Immature natural killer cell (primary cell): ENCODE measurements at regions not wholly inside any gene's neighbourhood (a gene's known extent, or its start where the extent isn't known, plus 50 kb on each side); places are given as distances from the start of the nearest gene placed in this dataset.

Source experiments
- DNase-seq, 3 donors: peaks; one replicate each; pipeline ENCODE4 v3.0.0; 2022; ENCODE audit warnings: mixed read lengths in 1 of 3
- H3K27ac Mint-ChIP-seq, 6 donors: one replicate each; pipeline ENCODE4 v1.8.0; 2020; ENCODE audit warnings: mixed read lengths in 6 of 6, mild to moderate bottlenecking in 5 of 6, inconsistent platforms in 4 of 6, moderate library complexity in 3 of 6
- H3K27me3 Mint-ChIP-seq, 3 donors: one replicate each; pipeline ENCODE4 v1.8.0; 2020 to 2021; ENCODE audit warnings: low read depth in 3 of 3, mild to moderate bottlenecking in 3 of 3, mixed read lengths in 3 of 3, moderate library complexity in 3 of 3, inconsistent platforms in 1 of 3
- H3K36me3 Mint-ChIP-seq, 3 donors: one replicate each; pipeline ENCODE4 v1.8.0; 2020; ENCODE audit warnings: mixed read lengths in 3 of 3, inconsistent platforms in 2 of 3, mild to moderate bottlenecking in 2 of 3
- H3K4me1 Mint-ChIP-seq, 2 donors: one replicate each; pipeline ENCODE4 v1.8.0; 2020; ENCODE audit warnings: inconsistent platforms in 2 of 2, mild to moderate bottlenecking in 2 of 2, mixed read lengths in 2 of 2, moderate library complexity in 1 of 2
- H3K4me3 Mint-ChIP-seq, 5 donors: one replicate each; pipeline ENCODE4 v1.8.0; 2020; ENCODE audit warnings: mild to moderate bottlenecking in 5 of 5, mixed read lengths in 5 of 5, inconsistent platforms in 3 of 5, moderate library complexity in 3 of 5
- H3K9me3 Mint-ChIP-seq, 6 donors: one replicate each; pipeline ENCODE4 v1.8.0; 2020; ENCODE audit warnings: mild to moderate bottlenecking in 6 of 6, mixed read lengths in 6 of 6, inconsistent platforms in 4 of 6, moderate library complexity in 3 of 6

DNA sequence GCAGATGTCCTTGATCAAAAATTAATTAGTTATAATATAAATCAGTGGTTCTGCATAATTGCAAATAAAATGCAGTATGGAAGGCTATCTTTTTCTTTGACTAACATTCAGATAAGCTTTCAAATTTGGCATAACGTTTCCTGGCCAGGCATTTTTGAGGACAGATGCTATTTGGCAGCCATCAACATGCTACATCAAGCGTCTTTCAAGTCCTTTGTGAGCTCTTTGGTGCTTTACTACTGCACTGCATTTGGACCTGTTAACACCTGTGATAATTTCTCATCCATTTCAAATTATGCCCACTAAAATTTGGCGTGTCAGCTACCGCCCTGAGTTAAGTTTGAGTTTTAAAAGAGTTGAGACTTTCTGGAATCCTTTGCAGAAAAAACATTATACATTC, 545.7 kb downstream of the STK39 start:
- Mint-ChIP-seq H3K9me3 (peaks cover 0 to 2% (median 0%) of the 10 kb centered on the region in 6 donors), H3K27me3 (peaks cover 0 to 2% (median 0%) of the 10 kb centered on the region in 3 donors), H3K27ac (no peak overlapping the region), H3K4me3 (no peak overlapping the region), H3K4me1 (no peaks in the 10 kb centered on the region), H3K36me3 (no peaks in the 10 kb centered on the region)
- DNase-seq: no peak

DNA sequence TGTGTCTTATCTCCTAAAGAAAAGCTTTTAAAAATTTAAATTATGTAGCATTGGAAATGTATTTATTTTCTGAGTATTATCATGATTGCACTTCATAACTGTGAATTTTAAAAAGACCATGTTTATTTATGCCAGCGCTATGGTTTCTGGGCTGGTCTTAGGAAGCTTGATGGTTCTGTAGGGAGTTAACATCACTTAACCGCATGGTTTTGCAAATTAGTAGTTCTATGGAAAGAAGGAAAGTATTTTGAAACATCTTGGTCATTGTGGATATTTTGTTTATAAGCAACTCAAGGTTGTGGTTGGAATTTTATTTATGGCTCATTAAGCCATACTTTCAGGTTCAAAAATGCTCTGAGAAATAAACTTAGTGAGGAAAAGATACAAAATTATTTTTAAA, 549.4 kb downstream of the STK39 start:
- Mint-ChIP-seq H3K9me3 (peaks cover 0 to 2% (median 0%) of the 10 kb centered on the region in 6 donors), H3K36me3 (no peaks in the 10 kb centered on the region), H3K27me3 (peaks cover 0 to 2% (median 0%) of the 10 kb centered on the region in 3 donors), H3K4me1 (no peaks in the 10 kb centered on the region), H3K27ac (no peak overlapping the region), H3K4me3 (no peak overlapping the region)
- DNase-seq: no peak

DNA sequence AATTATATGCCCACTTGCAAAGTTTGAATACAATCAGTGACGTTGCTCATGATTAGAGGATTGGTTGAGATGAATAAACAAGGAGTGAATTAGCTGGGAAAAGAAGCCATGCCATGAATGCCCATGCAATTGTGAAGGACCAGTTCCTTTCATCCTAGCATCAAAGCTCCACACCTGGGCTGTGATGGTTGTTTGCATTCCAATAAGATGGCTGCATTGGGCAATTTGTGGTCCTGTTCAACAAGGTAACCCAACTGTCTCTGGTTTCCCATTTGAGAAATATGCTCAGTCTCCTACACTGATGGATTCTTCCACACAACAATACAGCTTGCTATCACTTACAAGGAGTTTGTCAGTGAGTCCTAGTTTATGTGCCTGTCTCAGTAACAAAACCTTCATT, 550.2 kb downstream of the STK39 start:
- no peak for DNase-seq
- H3K4me1 Mint-ChIP-seq: no peaks in the 10 kb centered on the region
- no peak overlapping the region for H3K4me3 Mint-ChIP-seq
- peaks cover 0 to 2% (median 0%) of the 10 kb centered on the region in 3 donors for H3K27me3 Mint-ChIP-seq
- peaks cover 0 to 2% (median 0%) of the 10 kb centered on the region in 6 donors for H3K9me3 Mint-ChIP-seq
- H3K27ac Mint-ChIP-seq: no peak overlapping the region
- H3K36me3 Mint-ChIP-seq: no peaks in the 10 kb centered on the region

DNA sequence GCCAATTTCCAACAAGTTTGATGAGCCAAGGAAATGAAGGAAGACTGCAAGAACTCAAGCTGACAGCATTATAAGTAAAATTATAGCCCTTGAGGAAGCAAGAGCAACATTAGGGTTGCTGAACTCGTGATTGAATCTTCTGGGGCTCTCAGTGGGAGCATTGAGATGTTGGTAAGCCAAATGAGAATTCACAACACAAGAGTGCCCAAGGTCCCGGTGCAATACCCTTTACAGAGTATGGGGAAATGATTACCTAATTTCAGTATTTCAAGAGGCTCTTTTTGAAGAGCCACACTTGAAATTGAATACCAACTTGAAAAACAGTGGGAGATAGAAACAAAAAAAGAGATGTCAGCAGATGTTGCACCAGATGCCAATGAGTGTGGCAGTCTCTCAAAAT, 554.5 kb downstream of the STK39 start:
- peaks cover 0 to 2% (median 0%) of the 10 kb centered on the region in 3 donors for H3K27me3 Mint-ChIP-seq
- no peak for DNase-seq
- peaks cover 0 to 4% (median 0%) of the 10 kb centered on the region in 6 donors for H3K9me3 Mint-ChIP-seq
- no peak overlapping the region for H3K4me3 Mint-ChIP-seq
- no peak overlapping the region for H3K27ac Mint-ChIP-seq
- H3K36me3 Mint-ChIP-seq: no peaks in the 10 kb centered on the region
- no peaks in the 10 kb centered on the region for H3K4me1 Mint-ChIP-seq

DNA sequence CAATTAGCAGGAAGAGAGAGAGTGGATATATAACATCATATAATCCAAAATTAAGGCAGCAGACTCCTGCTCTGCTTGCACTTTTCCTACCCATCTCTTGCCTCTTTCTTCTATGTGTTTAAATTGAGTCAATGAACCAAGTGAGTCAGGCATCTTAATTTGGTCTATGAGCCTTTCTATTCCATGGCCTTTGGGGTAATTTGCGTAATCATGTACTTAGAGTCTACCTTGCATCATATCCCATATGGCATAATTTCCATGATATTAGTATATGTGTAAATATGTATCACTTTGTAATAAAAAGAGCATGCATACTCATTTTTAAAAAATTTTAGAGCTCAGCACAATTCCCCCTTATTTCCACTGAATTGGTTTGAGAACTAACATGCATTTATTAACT, 555.2 kb downstream of the STK39 start:
- H3K36me3 Mint-ChIP-seq: no peaks in the 10 kb centered on the region
- DNase-seq: no peak
- peaks cover 0 to 4% (median 0%) of the 10 kb centered on the region in 6 donors for H3K9me3 Mint-ChIP-seq
- H3K27ac Mint-ChIP-seq: no peak overlapping the region
- peaks cover 0 to 2% (median 0%) of the 10 kb centered on the region in 3 donors for H3K27me3 Mint-ChIP-seq
- no peak overlapping the region for H3K4me3 Mint-ChIP-seq
- H3K4me1 Mint-ChIP-seq: no peaks in the 10 kb centered on the region

DNA sequence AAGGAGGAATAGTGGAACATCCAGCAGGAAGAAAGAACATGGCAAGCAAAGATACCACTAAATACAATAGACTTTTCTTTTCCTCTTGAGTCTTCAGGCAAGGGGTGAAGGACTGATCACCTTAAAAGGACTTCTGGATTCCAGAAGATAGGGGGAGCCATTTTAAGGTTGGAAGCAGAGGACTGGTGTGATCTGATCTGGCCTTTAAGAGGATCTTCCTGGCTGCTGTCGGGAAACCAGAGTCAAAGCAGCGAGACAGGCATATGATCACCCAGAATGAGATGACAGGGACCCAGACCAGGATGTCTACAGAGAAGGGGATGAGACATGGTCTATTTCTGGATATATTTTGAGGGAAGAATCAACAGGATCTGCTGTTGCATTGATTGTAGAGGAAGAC, 558.0 kb downstream of the STK39 start:
- H3K27me3 Mint-ChIP-seq: peaks cover 0 to 3% (median 2%) of the 10 kb centered on the region in 3 donors
- no peak for DNase-seq

DNA sequence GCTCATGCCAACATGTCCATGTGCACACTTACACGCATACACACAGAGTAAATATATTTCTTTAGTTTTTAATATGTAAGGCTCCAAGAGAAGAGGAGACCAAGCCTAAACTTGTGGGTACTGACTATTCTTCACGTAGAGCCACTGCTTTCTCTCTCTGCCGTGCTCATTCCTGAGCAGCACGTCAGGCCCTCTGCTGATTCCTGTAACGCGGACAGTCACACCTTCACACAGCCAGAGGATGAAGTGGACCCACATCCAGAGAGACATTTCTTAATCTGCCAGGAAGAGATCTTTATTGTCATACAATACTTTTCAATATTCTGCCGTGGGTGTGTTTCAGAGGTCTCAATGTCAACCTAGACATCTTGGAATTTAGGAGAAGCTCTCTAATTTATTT, 560.7 kb downstream of the STK39 start:
- no peaks in the 10 kb centered on the region for H3K4me1 Mint-ChIP-seq
- no peak overlapping the region for H3K27ac Mint-ChIP-seq
- no peak overlapping the region for H3K4me3 Mint-ChIP-seq
- H3K9me3 Mint-ChIP-seq: peaks cover 0 to 6% (median 0%) of the 10 kb centered on the region in 6 donors
- no peaks in the 10 kb centered on the region for H3K36me3 Mint-ChIP-seq
- peaks cover 0 to 4% (median 3%) of the 10 kb centered on the region in 3 donors for H3K27me3 Mint-ChIP-seq
- no peak for DNase-seq

More for the DNA sequence above, 558.0 kb downstream of the STK39 start:
- Mint-ChIP-seq H3K4me1 (no peaks in the 10 kb centered on the region), H3K9me3 (peaks cover 0 to 4% (median 0%) of the 10 kb centered on the region in 6 donors), H3K27ac (no peak overlapping the region), H3K4me3 (no peak overlapping the region), H3K36me3 (no peaks in the 10 kb centered on the region)

DNA sequence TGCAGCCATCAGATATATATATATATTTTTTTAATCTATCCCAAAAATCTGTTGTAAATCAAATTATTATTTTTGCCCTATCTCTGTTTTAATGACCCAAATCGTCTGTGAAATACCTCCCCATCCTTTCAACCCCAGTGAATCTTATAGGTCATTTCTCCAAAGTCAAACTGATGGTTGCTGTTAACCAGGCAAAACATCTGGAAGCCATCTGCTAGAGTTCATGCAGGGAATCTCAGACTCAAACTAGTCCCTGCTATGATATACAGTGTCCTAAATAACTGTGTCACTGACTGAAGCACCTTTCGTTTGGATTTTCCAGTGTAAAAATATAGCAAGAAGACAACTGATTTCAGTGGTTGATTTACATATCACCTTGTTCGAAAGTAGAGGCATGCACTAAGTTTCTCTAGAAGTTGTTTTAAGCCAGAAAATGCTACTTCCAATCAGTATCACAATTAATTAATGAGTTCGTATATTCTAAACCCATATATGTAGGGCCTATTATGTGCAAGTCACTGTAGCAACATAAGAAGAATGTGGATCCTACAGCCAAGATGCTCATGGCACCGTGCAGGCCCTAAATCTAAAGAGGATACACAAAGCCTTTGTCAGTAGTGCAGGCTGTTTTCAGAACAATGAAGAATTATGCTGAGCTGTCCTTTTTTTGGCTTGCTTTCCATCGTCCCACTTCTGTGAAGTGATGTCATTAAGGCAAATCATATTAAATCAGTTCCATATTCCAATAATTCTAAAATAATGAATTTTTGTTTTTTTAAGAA, 566.0 kb downstream of the STK39 start:
- no peaks in the 10 kb centered on the region for H3K4me1 Mint-ChIP-seq
- H3K36me3 Mint-ChIP-seq: no peaks in the 10 kb centered on the region
- peaks cover 2 to 4% (median 3%) of the 10 kb centered on the region in 3 donors for H3K27me3 Mint-ChIP-seq
- H3K4me3 Mint-ChIP-seq: no peak overlapping the region
- H3K9me3 Mint-ChIP-seq: peaks cover 0 to 2% (median 0%) of the 10 kb centered on the region in 6 donors
- H3K27ac Mint-ChIP-seq: no peak overlapping the region
- DNase-seq: no peak

DNA sequence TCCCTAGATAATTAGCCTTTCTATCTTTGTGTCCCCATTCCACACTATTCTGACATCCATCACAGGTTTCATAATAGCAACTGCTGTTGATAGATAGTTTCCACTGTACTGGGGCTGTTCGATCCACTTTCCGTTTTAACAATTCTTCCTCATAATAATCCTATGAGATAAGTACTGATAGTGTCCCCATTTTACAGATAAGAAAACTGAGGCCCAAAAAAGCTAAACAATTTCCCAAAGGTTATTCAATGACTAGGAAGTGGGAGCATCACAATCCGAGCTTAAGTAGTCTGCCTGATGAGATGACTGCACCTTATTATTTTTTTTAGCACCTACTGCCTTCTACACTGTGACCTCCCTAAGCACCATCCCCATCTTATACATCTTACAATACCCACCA, 569.2 kb downstream of the STK39 start:
- no peak for DNase-seq
- Mint-ChIP-seq H3K4me1 (no peaks in the 10 kb centered on the region), H3K4me3 (no peak overlapping the region), H3K9me3 (peaks cover 0 to 2% (median 0%) of the 10 kb centered on the region in 6 donors), H3K36me3 (no peaks in the 10 kb centered on the region), H3K27me3 (peaks cover 2 to 3% (median 2%) of the 10 kb centered on the region in 3 donors), H3K27ac (no peak overlapping the region)

DNA sequence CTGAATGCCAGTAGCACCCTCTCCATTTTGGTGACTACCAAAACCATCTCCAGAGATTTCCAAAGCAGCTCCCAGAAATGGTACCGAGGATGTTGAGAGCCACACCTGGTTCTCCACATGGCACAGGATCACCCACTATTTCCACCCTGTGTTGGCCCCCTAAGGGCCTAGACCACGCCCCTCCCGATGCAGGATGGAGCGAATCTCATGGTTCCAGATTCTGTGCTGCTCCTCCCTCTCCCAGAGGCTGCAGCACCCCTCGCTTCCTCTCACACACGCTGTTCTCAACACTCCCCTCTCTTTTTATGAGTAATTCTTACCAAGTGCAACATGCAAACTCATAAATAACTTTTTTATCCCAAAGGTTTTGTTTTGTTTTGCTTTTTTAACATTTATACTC, 571.5 kb downstream of the STK39 start:
- Mint-ChIP-seq H3K27ac (no peak overlapping the region), H3K9me3 (peaks cover 0 to 8% (median 7%) of the 10 kb centered on the region in 6 donors), H3K27me3 (peaks cover 0 to 2% (median 0%) of the 10 kb centered on the region in 3 donors), H3K4me3 (no peak overlapping the region), H3K4me1 (no peaks in the 10 kb centered on the region), H3K36me3 (no peaks in the 10 kb centered on the region)
- DNase-seq: no peak

DNA sequence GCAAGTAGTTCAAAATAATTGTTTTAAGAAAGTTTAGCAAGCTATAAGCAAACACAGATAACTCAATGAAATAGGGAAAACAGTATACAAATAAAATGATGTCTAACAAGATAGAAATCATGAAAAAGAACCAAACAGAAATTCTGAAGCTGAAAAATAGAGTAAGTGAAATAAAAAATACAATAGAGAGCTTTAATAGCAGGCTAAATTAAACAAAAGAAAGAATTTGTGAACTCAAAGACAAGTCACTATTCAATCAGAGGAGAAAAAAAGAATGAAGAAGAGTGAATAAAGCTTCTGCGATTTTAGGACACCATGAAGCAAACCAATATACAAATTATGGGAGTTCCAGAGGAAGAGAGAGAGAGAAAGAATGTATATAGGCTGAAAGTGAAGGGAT, 576.8 kb downstream of the STK39 start:
- peaks cover 7 to 30% (median 19%) of the 10 kb centered on the region in 6 donors for H3K9me3 Mint-ChIP-seq
- no peak overlapping the region for H3K27ac Mint-ChIP-seq
- H3K27me3 Mint-ChIP-seq: no peaks in the 10 kb centered on the region
- no peak overlapping the region for H3K4me3 Mint-ChIP-seq
- H3K4me1 Mint-ChIP-seq: no peaks in the 10 kb centered on the region
- peaks cover 0 to 5% (median 0%) of the 10 kb centered on the region in 3 donors for H3K36me3 Mint-ChIP-seq
- no peak for DNase-seq

DNA sequence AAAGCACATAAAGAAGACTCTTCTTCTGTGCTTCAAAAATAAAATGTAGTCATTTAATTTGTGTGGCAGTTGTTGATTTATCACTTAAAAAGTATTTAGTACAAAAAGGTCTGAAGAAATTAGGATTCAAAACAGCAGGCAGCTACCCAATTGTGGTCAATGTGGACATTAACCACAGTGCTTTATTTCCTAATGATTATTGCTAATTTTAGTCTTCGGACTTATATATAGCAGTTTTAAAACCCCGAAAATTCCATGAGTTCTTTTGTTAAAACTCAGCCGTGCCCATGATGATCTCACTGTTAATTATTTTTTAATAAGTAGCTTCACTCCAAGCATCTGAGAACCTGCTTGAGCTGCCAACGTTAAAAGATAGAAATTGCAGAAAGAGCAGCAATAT, 594.3 kb downstream of the STK39 start:
- Mint-ChIP-seq H3K36me3 (no peaks in the 10 kb centered on the region), H3K4me1 (no peaks in the 10 kb centered on the region), H3K4me3 (no peak overlapping the region), H3K9me3 (peaks cover 0 to 15% (median 1%) of the 10 kb centered on the region in 6 donors), H3K27me3 (peaks cover 0 to 5% (median 0%) of the 10 kb centered on the region in 3 donors), H3K27ac (no peak overlapping the region)
- no peak for DNase-seq

DNA sequence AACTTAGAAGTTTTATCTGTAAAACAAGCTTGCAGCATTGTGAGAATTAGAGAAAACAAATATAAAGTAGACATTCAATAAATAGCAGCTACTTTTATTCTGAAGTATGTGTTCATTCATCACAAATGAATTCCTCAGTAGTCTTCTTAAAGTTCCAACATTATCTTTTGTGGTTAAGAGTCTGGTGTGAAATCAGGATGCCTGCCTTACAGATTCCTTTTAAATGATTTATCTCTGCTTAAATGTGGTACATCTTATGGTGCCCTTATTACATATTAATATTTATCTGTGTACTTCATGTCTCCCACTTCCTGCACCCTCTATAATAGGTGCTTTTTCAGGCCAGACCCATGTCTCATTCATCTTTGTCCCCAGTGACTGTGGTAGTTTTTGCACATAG, 595.0 kb downstream of the STK39 start:
- no peaks in the 10 kb centered on the region for H3K36me3 Mint-ChIP-seq
- H3K4me3 Mint-ChIP-seq: no peak overlapping the region

DNA sequence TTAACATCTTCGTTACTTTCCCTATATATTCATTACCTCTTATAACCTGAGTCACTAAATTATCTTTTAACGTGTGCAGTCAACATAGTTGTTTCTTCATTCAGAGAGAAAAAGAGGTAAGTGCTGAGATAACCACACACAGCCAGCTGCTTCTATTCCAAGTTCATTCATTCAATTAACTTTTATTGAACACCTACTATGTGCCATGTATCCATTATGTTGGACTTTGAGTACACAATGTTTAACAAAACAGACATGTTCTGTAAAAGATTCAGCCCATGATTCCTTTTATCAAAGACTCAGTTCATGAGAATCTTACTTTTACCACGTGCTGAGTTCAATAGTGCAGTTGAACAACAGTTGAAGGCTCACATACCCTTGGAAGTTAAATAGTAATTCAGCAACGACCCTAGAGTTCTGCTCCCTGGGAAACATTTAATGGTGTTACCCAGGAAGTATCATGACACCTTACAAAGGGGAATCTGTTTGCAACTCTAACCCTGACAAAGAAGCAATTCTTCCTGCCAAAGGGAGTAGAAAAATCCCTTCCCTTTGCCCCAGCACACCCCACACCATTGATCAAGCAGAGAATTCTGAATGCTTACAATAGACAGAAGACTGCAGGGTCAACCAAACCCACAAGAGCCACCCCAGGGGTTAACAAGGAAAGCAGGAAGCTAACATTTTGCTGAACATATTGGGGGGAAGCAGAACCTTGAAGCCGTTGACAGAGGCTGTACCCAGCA, 595.8 kb downstream of the STK39 start:
- Mint-ChIP-seq H3K36me3 (no peaks in the 10 kb centered on the region), H3K4me3 (no peak overlapping the region), H3K27ac (no peak overlapping the region), H3K9me3 (peaks cover 0 to 9% (median 1%) of the 10 kb centered on the region in 6 donors), H3K4me1 (no peaks in the 10 kb centered on the region), H3K27me3 (peaks cover 0 to 4% (median 1%) of the 10 kb centered on the region in 3 donors)
- DNase-seq: no peak

More for the DNA sequence above, 595.0 kb downstream of the STK39 start:
- Mint-ChIP-seq H3K9me3 (peaks cover 0 to 15% (median 1%) of the 10 kb centered on the region in 6 donors), H3K27me3 (peaks cover 0 to 5% (median 1%) of the 10 kb centered on the region in 3 donors), H3K4me1 (no peaks in the 10 kb centered on the region), H3K27ac (no peak overlapping the region)
- no peak for DNase-seq
